ENCODE measurements at regions not wholly inside any gene's neighbourhood (a gene's known extent, or its start where the extent isn't known, plus 50 kb on each side); places are given as distances from the start of the nearest gene placed in this dataset.
"Not testable (repeated sequence)": the region's sequence is repeated elsewhere in the genome, so short reads cannot be mapped to it uniquely, and the experiment has no call there.

- ATAC-seq (ENCODE audit: poor library complexity) (no peak), DNase-seq (no peak)
- Histone ChIP-seq H3K4me3 (ENCODE audit: low read length) (no peak overlapping the region), H3K27ac (ENCODE audit: low read depth in 1 of 2, low read length in 2 of 2) (no peak overlapping the region), H3K36me3 (ENCODE audit: insufficient read depth, low read length) (no peaks in the 10 kb centered on the region), H3K9me3 (ENCODE audit: control insufficient read depth in 1 of 2, insufficient read depth in 1 of 2, low read length in 2 of 2) (peaks cover 12 to 14% of the 10 kb centered on the region in 2 experiments), H3K4me1 (ENCODE audit: insufficient read depth, low read length) (no peaks in the 10 kb centered on the region), H3K27me3 (ENCODE audit: control insufficient read depth in 1 of 2, insufficient read depth in 2 of 2, low read length in 2 of 2) (no peaks in the 10 kb centered on the region)
- intact Hi-C loops (cut with DNase I, micrococcal nuclease): no loop called here
- Mint-ChIP-seq H3K4me1 (ENCODE audit: low read depth) (no peaks in the 10 kb centered on the region), H3K27ac (no peak overlapping the region), H3K36me3 (ENCODE audit: low read depth) (no peaks in the 10 kb centered on the region), H3K27me3 (peaks cover 5% of the 10 kb centered on the region), H3K4me3 (no peak overlapping the region), H3K9me3 (peaks cover 8% of the 10 kb centered on the region)
- ChIA-PET POLR2A (interaction anchor here (0.6 kb wide), 1 partner anchor 19 kb away, joined by 3 read pairs; no protein-coding TSS in a partner anchor), CTCF (no interaction called here)
- TF ChIP-seq CTCF (IDR thresholded peaks at IDR 0.05): no peak
These were observed 177.5 kb downstream of the MTCL1 start for GRCh38 chr18:8882632-8883408.

GRCh38 chr18:8883409-8883668 lies 178.0 kb downstream of the MTCL1 start:
- H3K27me3 Mint-ChIP-seq: peaks cover 5% of the 10 kb centered on the region
- no peak overlapping the region for H3K4me3 Mint-ChIP-seq
- Histone ChIP-seq H3K27me3 (ENCODE audit: control insufficient read depth in 1 of 2, insufficient read depth in 2 of 2, low read length in 2 of 2) (no peaks in the 10 kb centered on the region), H3K27ac (ENCODE audit: low read depth in 1 of 2, low read length in 2 of 2) (no peak overlapping the region), H3K9me3 (ENCODE audit: control insufficient read depth in 1 of 2, insufficient read depth in 1 of 2, low read length in 2 of 2) (peaks cover 12 to 14% of the 10 kb centered on the region in 2 experiments), H3K4me3 (ENCODE audit: low read length) (no peak overlapping the region), H3K36me3 (ENCODE audit: insufficient read depth, low read length) (no peaks in the 10 kb centered on the region), H3K4me1 (ENCODE audit: insufficient read depth, low read length) (no peaks in the 10 kb centered on the region)
- TF ChIP-seq CTCF (IDR thresholded peaks at IDR 0.05): no peak
- intact Hi-C loops (cut with DNase I, micrococcal nuclease): no loop called here
- no peak overlapping the region for H3K27ac Mint-ChIP-seq
- H3K9me3 Mint-ChIP-seq: peaks cover 8% of the 10 kb centered on the region
- ChIA-PET POLR2A (no interaction called here), CTCF (no interaction called here)
- ATAC-seq (ENCODE audit: poor library complexity) (no peak), DNase-seq (no peak)
- no peaks in the 10 kb centered on the region for H3K4me1 Mint-ChIP-seq (ENCODE audit: low read depth)
- no peaks in the 10 kb centered on the region for H3K36me3 Mint-ChIP-seq (ENCODE audit: low read depth)

DNA sequence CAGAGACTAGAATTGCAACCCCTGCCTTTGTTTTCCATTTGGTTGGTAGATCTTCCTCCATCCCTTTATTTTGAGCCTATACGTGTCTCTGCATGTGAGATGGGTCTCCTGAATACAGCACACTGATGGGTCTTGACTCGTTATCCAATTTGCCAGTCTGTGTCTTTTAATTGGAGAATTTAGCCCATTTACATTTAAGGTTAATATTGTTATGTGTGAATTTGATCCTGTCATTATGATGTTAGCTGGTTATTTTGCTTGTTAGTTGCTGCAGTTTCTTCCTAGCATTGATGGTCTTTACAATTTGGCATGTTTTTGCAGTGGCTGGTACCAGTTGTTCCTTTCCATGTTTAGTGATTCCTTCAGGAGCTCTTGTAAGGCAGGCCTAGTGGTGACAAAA lies 182.5 kb downstream of the MTCL1 start:
- intact Hi-C loops (cut with DNase I, micrococcal nuclease); DNase-seq; H3K4me3 ChIP-seq (ENCODE audit: low read length); ATAC-seq (ENCODE audit: poor library complexity); H3K27me3 ChIP-seq (ENCODE audit: control insufficient read depth in 1 of 2, insufficient read depth in 2 of 2, low read length in 2 of 2); H3K36me3 Mint-ChIP-seq (ENCODE audit: low read depth); H3K9me3 ChIP-seq (ENCODE audit: control insufficient read depth in 1 of 2, insufficient read depth in 1 of 2, low read length in 2 of 2); H3K9me3 Mint-ChIP-seq; H3K4me1 Mint-ChIP-seq (ENCODE audit: low read depth); H3K27ac Mint-ChIP-seq; H3K4me1 ChIP-seq (ENCODE audit: insufficient read depth, low read length); H3K36me3 ChIP-seq (ENCODE audit: insufficient read depth, low read length); H3K27ac ChIP-seq (ENCODE audit: low read depth in 1 of 2, low read length in 2 of 2); H3K4me3 Mint-ChIP-seq; POLR2A ChIA-PET; CTCF ChIA-PET: not testable (repeated sequence)
- H3K27me3 Mint-ChIP-seq: peaks cover 18% of the 10 kb centered on the region

DNA sequence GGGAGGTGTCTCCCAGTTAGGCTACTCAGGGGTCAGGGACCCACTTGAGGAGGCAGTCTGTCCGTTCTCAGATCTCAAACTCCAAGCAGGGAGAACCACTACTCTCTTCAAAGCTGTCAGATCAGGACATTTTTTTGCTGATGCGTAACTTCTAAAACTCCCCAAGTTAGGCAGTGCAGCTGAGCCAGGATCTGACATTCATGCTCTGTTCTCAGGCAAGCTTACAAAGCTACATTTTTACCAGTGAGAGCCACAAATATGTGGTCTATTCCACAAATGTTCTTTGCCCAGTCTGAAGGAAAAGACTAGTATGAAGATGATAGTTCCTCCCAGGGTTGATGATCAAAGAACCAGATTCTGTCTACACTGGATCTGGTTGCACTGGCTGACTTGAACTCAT lies 184.1 kb downstream of the MTCL1 start:
- peaks cover 3% of the 10 kb centered on the region for H3K9me3 Mint-ChIP-seq
- Histone ChIP-seq H3K36me3 (ENCODE audit: insufficient read depth, low read length) (no peaks in the 10 kb centered on the region), H3K27ac (ENCODE audit: low read depth in 1 of 2, low read length in 2 of 2) (no peak overlapping the region), H3K27me3 (ENCODE audit: control insufficient read depth in 1 of 2, insufficient read depth in 2 of 2, low read length in 2 of 2) (peaks cover 0 to 4% of the 10 kb centered on the region in 2 experiments), H3K4me1 (ENCODE audit: insufficient read depth, low read length) (no peaks in the 10 kb centered on the region), H3K4me3 (ENCODE audit: low read length) (no peak overlapping the region), H3K9me3 (ENCODE audit: control insufficient read depth in 1 of 2, insufficient read depth in 1 of 2, low read length in 2 of 2) (no peaks in the 10 kb centered on the region)
- ChIA-PET CTCF (no interaction called here), POLR2A (no interaction called here)
- no peak for TF ChIP-seq CTCF (IDR thresholded peaks at IDR 0.05)
- H3K4me1 Mint-ChIP-seq (ENCODE audit: low read depth): no peaks in the 10 kb centered on the region
- H3K27me3 Mint-ChIP-seq: peaks cover 18% of the 10 kb centered on the region
- H3K4me3 Mint-ChIP-seq: no peak overlapping the region
- no peak overlapping the region for H3K27ac Mint-ChIP-seq
- intact Hi-C loops (cut with DNase I, micrococcal nuclease): no loop called here
- ATAC-seq (ENCODE audit: poor library complexity) (no peak), DNase-seq (no peak)
- H3K36me3 Mint-ChIP-seq (ENCODE audit: low read depth): no peaks in the 10 kb centered on the region

GRCh38 chr18:8890503-8890902 lies 185.1 kb downstream of the MTCL1 start:
- DNase-seq; H3K36me3 ChIP-seq (ENCODE audit: insufficient read depth, low read length); H3K4me1 ChIP-seq (ENCODE audit: insufficient read depth, low read length); H3K4me3 ChIP-seq (ENCODE audit: low read length); H3K9me3 ChIP-seq (ENCODE audit: control insufficient read depth in 1 of 2, insufficient read depth in 1 of 2, low read length in 2 of 2); H3K4me3 Mint-ChIP-seq; POLR2A ChIA-PET; H3K27ac ChIP-seq (ENCODE audit: low read depth in 1 of 2, low read length in 2 of 2); intact Hi-C loops (cut with DNase I, micrococcal nuclease); ATAC-seq (ENCODE audit: poor library complexity); H3K4me1 Mint-ChIP-seq (ENCODE audit: low read depth); H3K27me3 ChIP-seq (ENCODE audit: control insufficient read depth in 1 of 2, insufficient read depth in 2 of 2, low read length in 2 of 2); CTCF ChIA-PET; H3K27ac Mint-ChIP-seq; H3K9me3 Mint-ChIP-seq; H3K36me3 Mint-ChIP-seq (ENCODE audit: low read depth): not testable (repeated sequence)
- H3K27me3 Mint-ChIP-seq: peaks cover 18% of the 10 kb centered on the region
